Endodermal cell (in vitro differentiated cells): ENCODE measurements at regions not wholly inside any gene's neighbourhood (a gene's known extent, or its start where the extent isn't known, plus 50 kb on each side); places are given as distances from the start of the nearest gene placed in this dataset.

Experiments
- DNase-seq: peaks from one replicate; pipeline ENCODE4 v3.0.0-alpha.2; 2017
- H3K27ac ChIP-seq: 2 replicates; pipeline ENCODE4 v1.5.1; 2013; ENCODE audit warnings: mild to moderate bottlenecking, low read depth, low read length, moderate library complexity
- H3K27me3 ChIP-seq: 2 replicates; pipeline ENCODE4 v1.6.1; 2013; ENCODE audit warnings: mild to moderate bottlenecking, low read length, moderate library complexity; ENCODE audit not compliant: insufficient read depth, control insufficient read depth, poor library complexity, severe bottlenecking
- H3K36me3 ChIP-seq: 2 replicates; pipeline ENCODE4 v1.7.0; 2013; ENCODE audit warnings: mild to moderate bottlenecking, low read length, moderate library complexity; ENCODE audit not compliant: control insufficient read depth, insufficient read depth
- H3K4me1 ChIP-seq: one replicate; pipeline ENCODE4 v1.7.0; 2013; ENCODE audit warnings: low read length; ENCODE audit not compliant: control insufficient read depth, insufficient read depth
- H3K4me3 ChIP-seq: 2 replicates; pipeline ENCODE4 v1.5.1; 2013; ENCODE audit warnings: mild to moderate bottlenecking, low read length, moderate library complexity
- H3K9ac ChIP-seq: 2 replicates; pipeline ENCODE4 v1.6.1; 2013; ENCODE audit warnings: mild to moderate bottlenecking, low read length, moderate library complexity; ENCODE audit not compliant: poor library complexity, severe bottlenecking; ENCODE audit errors: extremely low read depth
- H3K9me3 ChIP-seq: 2 replicates; pipeline ENCODE4 v1.6.1; 2013; ENCODE audit warnings: mild to moderate bottlenecking, low read length, moderate library complexity; ENCODE audit not compliant: control insufficient read depth
- H3K27ac Mint-ChIP-seq: 2 replicates; pipeline ENCODE4 v1.8.0; 2020; ENCODE audit warnings: mixed read lengths
- H3K27me3 Mint-ChIP-seq: 2 replicates; pipeline ENCODE4 v1.8.0; 2021; ENCODE audit warnings: mild to moderate bottlenecking, mixed read lengths; ENCODE audit not compliant: insufficient read depth
- H3K36me3 Mint-ChIP-seq: 2 replicates; pipeline ENCODE4 v1.8.0; 2020; ENCODE audit warnings: low read depth, mixed read lengths
- H3K4me1 Mint-ChIP-seq: 2 replicates; pipeline ENCODE4 v1.8.0; 2020; ENCODE audit warnings: mixed read lengths
- H3K4me3 Mint-ChIP-seq: 2 replicates; pipeline ENCODE4 v1.8.0; 2020; ENCODE audit warnings: mild to moderate bottlenecking, moderate library complexity, mixed read lengths
- H3K9me3 Mint-ChIP-seq: 2 replicates; pipeline ENCODE4 v1.8.0; 2020; ENCODE audit warnings: mild to moderate bottlenecking, mixed read lengths
- WGBS, 2 experiments: methylation state at CpG; one replicate each; pipeline versions ENCODE4 v1.1.5 to v1.1.7; 2013; ENCODE audit warnings: missing lambda C conversion rate in 2 of 2, mixed read lengths in 1 of 2; ENCODE audit not compliant: insufficient coverage in 1 of 2, insufficient read length in 1 of 2; 5-methylcytosine and 5-hydroxymethylcytosine counted together
- TF ChIP-seq, protein P1 (sequence below): fragments of 200-600 bp; sonication (generic); conservative IDR thresholded peaks from 2 replicates; pipeline ENCODE4 v1.5.0; 2021; ENCODE audit warnings: antibody characterized with exemption, mild to moderate bottlenecking

DNA sequence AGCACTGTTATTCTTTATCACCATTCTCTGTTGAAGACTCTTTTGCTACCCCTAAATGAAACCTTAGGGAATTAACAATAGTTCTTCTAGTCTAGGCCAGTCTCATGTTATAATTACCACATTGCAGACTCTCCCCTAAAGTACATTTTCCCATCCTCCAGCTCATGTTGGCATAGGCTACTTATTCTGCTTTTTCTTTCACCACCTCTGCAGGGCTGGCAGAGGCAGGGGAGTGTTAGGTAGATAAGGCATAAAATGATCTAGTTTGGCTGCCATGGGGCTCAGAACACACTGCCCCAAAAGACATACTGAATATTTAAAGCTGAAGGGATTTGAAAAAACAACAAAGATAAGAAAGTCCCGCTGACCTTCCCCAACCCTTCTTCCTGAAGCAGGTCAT lies 82.7 kb upstream of the RFC3 start:
- no peaks in the 10 kb centered on the region for H3K9me3 ChIP-seq
- 73% methylated on average over 1 of the region's 1 CpG; no CpG with 5 or more reads in 1 of the 2 experiments for WGBS, 2 experiments
- no peak overlapping the region for H3K27ac Mint-ChIP-seq
- H3K4me1 Mint-ChIP-seq, result peaks cover 20% of the 10 kb centered on the region
- peaks cover 7% of the 10 kb centered on the region for H3K9me3 Mint-ChIP-seq
- H3K4me1 ChIP-seq, result peaks cover 4% of the 10 kb centered on the region
- H3K4me3 Mint-ChIP-seq, result no peak overlapping the region
- H3K27me3 Mint-ChIP-seq, result no peaks in the 10 kb centered on the region
- no peak for DNase-seq
- H3K36me3 ChIP-seq, result no peaks in the 10 kb centered on the region
- no peaks in the 10 kb centered on the region for H3K27me3 ChIP-seq
- H3K27ac ChIP-seq, result no peak overlapping the region
- H3K36me3 Mint-ChIP-seq, result no peaks in the 10 kb centered on the region
- no peak overlapping the region for H3K9ac ChIP-seq
- TF ChIP-seq, protein P1, sequence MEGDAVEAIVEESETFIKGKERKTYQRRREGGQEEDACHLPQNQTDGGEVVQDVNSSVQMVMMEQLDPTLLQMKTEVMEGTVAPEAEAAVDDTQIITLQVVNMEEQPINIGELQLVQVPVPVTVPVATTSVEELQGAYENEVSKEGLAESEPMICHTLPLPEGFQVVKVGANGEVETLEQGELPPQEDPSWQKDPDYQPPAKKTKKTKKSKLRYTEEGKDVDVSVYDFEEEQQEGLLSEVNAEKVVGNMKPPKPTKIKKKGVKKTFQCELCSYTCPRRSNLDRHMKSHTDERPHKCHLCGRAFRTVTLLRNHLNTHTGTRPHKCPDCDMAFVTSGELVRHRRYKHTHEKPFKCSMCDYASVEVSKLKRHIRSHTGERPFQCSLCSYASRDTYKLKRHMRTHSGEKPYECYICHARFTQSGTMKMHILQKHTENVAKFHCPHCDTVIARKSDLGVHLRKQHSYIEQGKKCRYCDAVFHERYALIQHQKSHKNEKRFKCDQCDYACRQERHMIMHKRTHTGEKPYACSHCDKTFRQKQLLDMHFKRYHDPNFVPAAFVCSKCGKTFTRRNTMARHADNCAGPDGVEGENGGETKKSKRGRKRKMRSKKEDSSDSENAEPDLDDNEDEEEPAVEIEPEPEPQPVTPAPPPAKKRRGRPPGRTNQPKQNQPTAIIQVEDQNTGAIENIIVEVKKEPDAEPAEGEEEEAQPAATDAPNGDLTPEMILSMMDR, result no peak
- H3K4me3 ChIP-seq, result no peak overlapping the region

DNA sequence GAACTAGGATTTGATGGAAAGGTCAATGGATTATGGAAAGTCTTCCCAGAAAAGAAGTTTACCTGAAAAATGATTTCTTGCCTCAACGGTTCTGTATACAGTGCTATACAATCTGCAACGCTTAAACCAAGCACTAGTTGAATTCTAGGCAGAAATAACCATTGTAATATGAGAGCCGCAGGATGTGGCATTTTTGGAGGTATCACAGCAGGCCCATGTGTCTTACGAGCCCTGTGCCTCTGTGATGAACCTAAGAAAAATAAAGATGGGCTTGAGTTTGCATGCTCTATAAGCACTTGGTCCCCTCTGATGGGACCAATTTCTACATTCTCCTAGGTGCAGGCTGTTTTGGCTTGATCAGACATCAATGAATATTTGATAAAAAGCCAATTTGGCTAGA lies 78.7 kb upstream of the RFC3 start:
- Mint-ChIP-seq H3K36me3 (no peaks in the 10 kb centered on the region), H3K27ac (no peak overlapping the region), H3K4me1 (peaks cover 28% of the 10 kb centered on the region), H3K27me3 (no peaks in the 10 kb centered on the region), H3K9me3 (peaks cover 7% of the 10 kb centered on the region), H3K4me3 (no peak overlapping the region)
- TF ChIP-seq, protein P1, result no peak
- H3K4me3 ChIP-seq, result no peak overlapping the region
- H3K9ac ChIP-seq, result no peak overlapping the region
- peaks cover 14% of the 10 kb centered on the region for H3K4me1 ChIP-seq
- H3K27me3 ChIP-seq, result no peaks in the 10 kb centered on the region
- no peak overlapping the region for H3K27ac ChIP-seq
- DNase-seq, result no peak
- peaks cover 15% of the 10 kb centered on the region for H3K9me3 ChIP-seq
- no peaks in the 10 kb centered on the region for H3K36me3 ChIP-seq
- WGBS, 2 experiments, result 85 to 96% methylated on average over 3 to 4 of the region's 4 CpGs

- TF ChIP-seq, protein P1, result no peak
- no peak for DNase-seq
- 78 to 93% methylated on average over 1 to 2 of the region's 2 CpGs for WGBS, 2 experiments
These were observed 77.8 kb upstream of the RFC3 start for GRCh38 chr13:33740134-33740538.

More at GRCh38 chr13:33740134-33740538, 77.8 kb upstream of the RFC3 start:
- peaks cover 18% of the 10 kb centered on the region for H3K4me1 ChIP-seq
- H3K9me3 Mint-ChIP-seq, result peaks cover 7% of the 10 kb centered on the region
- H3K4me3 Mint-ChIP-seq, result no peak overlapping the region
- no peaks in the 10 kb centered on the region for H3K36me3 ChIP-seq
- peaks cover 15% of the 10 kb centered on the region for H3K9me3 ChIP-seq
- no peak overlapping the region for H3K27ac ChIP-seq
- no peaks in the 10 kb centered on the region for H3K27me3 ChIP-seq
- no peaks in the 10 kb centered on the region for H3K36me3 Mint-ChIP-seq
- H3K27me3 Mint-ChIP-seq, result no peaks in the 10 kb centered on the region
- no peak overlapping the region for H3K27ac Mint-ChIP-seq
- H3K4me3 ChIP-seq, result no peak overlapping the region
- peaks cover 36% of the 10 kb centered on the region for H3K4me1 Mint-ChIP-seq
- H3K9ac ChIP-seq, result no peak overlapping the region
